ENCODE measurements at regions not wholly inside any gene's neighbourhood (a gene's known extent, or its start where the extent isn't known, plus 50 kb on each side); places are given as distances from the start of the nearest gene placed in this dataset.
"Not testable (repeated sequence)": the region's sequence is repeated elsewhere in the genome, so short reads cannot be mapped to it uniquely, and the experiment has no call there.

GRCh38 chr4:85113706-85114105 lies 147.2 kb upstream of the WDFY3 start:
- Histone ChIP-seq H3K4me1 (ENCODE audit: control insufficient read depth in 1 of 2, insufficient read depth in 2 of 2, low read length in 2 of 2) (no peaks in the 10 kb centered on the region), H3K36me3 (ENCODE audit: control insufficient read depth in 1 of 2, insufficient read depth in 2 of 2, low read length in 1 of 2) (no peaks in the 10 kb centered on the region), H3K4me3 (ENCODE audit: low read length in 2 of 2) (no peak overlapping the region), H3K9me3 (ENCODE audit: control insufficient read depth, low read length) (no peaks in the 10 kb centered on the region), H3K27me3 (ENCODE audit: control insufficient read depth in 1 of 2, insufficient read depth in 2 of 2, low read length in 1 of 2) (peaks cover 0 to 2% of the 10 kb centered on the region in 2 donors), H3K27ac (ENCODE audit: low read depth in 1 of 2, low read length in 2 of 2) (no peak overlapping the region)
- no peak for ATAC-seq (ENCODE audit: low FRiP score)
- 39 to 53% methylated on average over 3 of the region's 3 CpGs for WGBS, 2 donors
- no peak for DNase-seq
- intact Hi-C loops (cut with DNase I): no loop called here

DNA sequence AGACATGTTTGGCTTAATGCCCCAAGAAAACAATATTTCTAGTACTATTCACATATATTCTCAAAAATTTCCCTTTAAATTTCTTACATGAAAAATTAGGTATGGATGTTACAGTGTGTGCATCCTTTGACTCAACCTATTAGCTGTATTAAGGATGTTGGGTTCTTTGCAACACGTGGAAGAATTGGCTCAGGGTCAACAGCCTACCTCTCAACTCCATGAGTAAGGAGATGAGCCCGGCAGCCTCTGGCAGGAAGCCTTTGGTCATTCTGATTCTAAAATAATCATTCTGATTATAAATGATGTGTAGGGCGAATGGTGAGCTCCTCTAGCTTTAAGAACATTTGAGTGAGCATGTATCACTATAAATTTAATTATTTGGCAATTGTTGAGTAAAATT lies 148.0 kb upstream of the WDFY3 start:
- H3K9me3 ChIP-seq (ENCODE audit: control insufficient read depth, low read length): no peaks in the 10 kb centered on the region
- H3K27me3 ChIP-seq (ENCODE audit: control insufficient read depth in 1 of 2, insufficient read depth in 2 of 2, low read length in 1 of 2): peaks cover 0 to 2% of the 10 kb centered on the region in 2 donors
- 41 to 62% methylated on average over 3 of the region's 3 CpGs for whole genome bisulfite sequencing, 2 donors
- H3K4me3 ChIP-seq (ENCODE audit: low read length in 2 of 2): no peak overlapping the region
- no peak for DNase-seq
- intact Hi-C loops (cut with DNase I): no loop called here
- no peaks in the 10 kb centered on the region for H3K4me1 ChIP-seq (ENCODE audit: control insufficient read depth in 1 of 2, insufficient read depth in 2 of 2, low read length in 2 of 2)
- H3K36me3 ChIP-seq (ENCODE audit: control insufficient read depth in 1 of 2, insufficient read depth in 2 of 2, low read length in 1 of 2): no peaks in the 10 kb centered on the region
- ATAC-seq (ENCODE audit: low FRiP score): no peak
- H3K27ac ChIP-seq (ENCODE audit: low read depth in 1 of 2, low read length in 2 of 2): no peak overlapping the region

GRCh38 chr4:85116008-85116407 lies 149.5 kb upstream of the WDFY3 start:
- intact Hi-C loops (cut with DNase I): no loop called here
- H3K9me3 ChIP-seq (ENCODE audit: control insufficient read depth, low read length): no peaks in the 10 kb centered on the region
- ATAC-seq (ENCODE audit: low FRiP score) (no peak), DNase-seq (no peak)
- no peaks in the 10 kb centered on the region for H3K36me3 ChIP-seq (ENCODE audit: control insufficient read depth in 1 of 2, insufficient read depth in 2 of 2, low read length in 1 of 2)
- H3K27me3 ChIP-seq (ENCODE audit: control insufficient read depth in 1 of 2, insufficient read depth in 2 of 2, low read length in 1 of 2): peaks cover 0 to 2% of the 10 kb centered on the region in 2 donors
- no peak overlapping the region for H3K4me3 ChIP-seq (ENCODE audit: low read length in 2 of 2)
- no peaks in the 10 kb centered on the region for H3K4me1 ChIP-seq (ENCODE audit: control insufficient read depth in 1 of 2, insufficient read depth in 2 of 2, low read length in 2 of 2)
- H3K27ac ChIP-seq (ENCODE audit: low read depth in 1 of 2, low read length in 2 of 2): no peak overlapping the region

GRCh38 chr4:85125688-85126087 lies 159.2 kb upstream of the WDFY3 start:
- H3K4me1 ChIP-seq (ENCODE audit: control insufficient read depth in 1 of 2, insufficient read depth in 2 of 2, low read length in 2 of 2): no peaks in the 10 kb centered on the region
- H3K27me3 ChIP-seq (ENCODE audit: control insufficient read depth in 1 of 2, insufficient read depth in 2 of 2, low read length in 1 of 2): no peaks in the 10 kb centered on the region
- H3K27ac ChIP-seq (ENCODE audit: low read depth in 1 of 2, low read length in 2 of 2): no peak overlapping the region
- 26 to 30% methylated on average over 1 of the region's 1 CpG for WGBS, 2 donors
- intact Hi-C loops (cut with DNase I): no loop called here
- DNase-seq (no peak), ATAC-seq (ENCODE audit: low FRiP score) (no peak)
- H3K4me3 ChIP-seq (ENCODE audit: low read length in 2 of 2): no peak overlapping the region
- no peaks in the 10 kb centered on the region for H3K36me3 ChIP-seq (ENCODE audit: control insufficient read depth in 1 of 2, insufficient read depth in 2 of 2, low read length in 1 of 2)
- no peaks in the 10 kb centered on the region for H3K9me3 ChIP-seq (ENCODE audit: control insufficient read depth, low read length)

DNA sequence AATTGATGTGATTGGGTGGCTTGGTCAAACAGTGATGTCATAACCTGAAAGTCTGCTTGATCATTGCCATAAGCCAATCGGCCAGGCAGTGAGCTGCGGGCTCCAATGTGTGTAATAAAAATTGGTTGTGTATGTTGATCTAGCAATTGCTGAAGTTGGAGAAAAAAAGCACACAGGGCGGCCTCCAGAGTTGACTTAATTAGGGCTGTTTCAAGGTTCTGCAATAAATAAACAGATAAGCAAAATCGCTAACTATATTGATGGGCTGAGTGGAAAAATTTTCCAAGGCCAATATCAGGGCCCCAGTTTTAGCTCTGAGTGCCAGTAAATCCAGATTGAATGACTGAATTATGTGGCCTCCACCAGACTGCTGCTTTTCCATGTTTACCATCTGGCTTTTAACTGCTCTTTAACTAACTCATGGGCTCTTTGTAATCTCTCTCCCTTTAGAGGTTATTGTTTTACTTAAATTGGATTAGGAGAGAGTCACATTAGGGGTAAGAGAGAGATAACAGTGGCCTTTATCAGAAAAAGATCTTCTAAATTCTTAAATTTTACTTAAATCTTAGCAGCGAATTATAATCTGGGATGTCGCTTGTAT lies 160.6 kb upstream of the WDFY3 start:
- Histone ChIP-seq H3K4me1 (ENCODE audit: control insufficient read depth in 1 of 2, insufficient read depth in 2 of 2, low read length in 2 of 2) (no peaks in the 10 kb centered on the region), H3K27me3 (ENCODE audit: control insufficient read depth in 1 of 2, insufficient read depth in 2 of 2, low read length in 1 of 2) (no peaks in the 10 kb centered on the region), H3K9me3 (ENCODE audit: control insufficient read depth, low read length) (no peaks in the 10 kb centered on the region), H3K36me3 (ENCODE audit: control insufficient read depth in 1 of 2, insufficient read depth in 2 of 2, low read length in 1 of 2) (no peaks in the 10 kb centered on the region), H3K4me3 (ENCODE audit: low read length in 2 of 2) (no peak overlapping the region), H3K27ac (ENCODE audit: low read depth in 1 of 2, low read length in 2 of 2) (no peak overlapping the region)
- DNase-seq: no peak
- WGBS, 2 donors: 89 to 91% methylated on average over 6 of the region's 6 CpGs
- intact Hi-C loops (cut with DNase I): no loop called here
- no peak for ATAC-seq (ENCODE audit: low FRiP score)

DNA sequence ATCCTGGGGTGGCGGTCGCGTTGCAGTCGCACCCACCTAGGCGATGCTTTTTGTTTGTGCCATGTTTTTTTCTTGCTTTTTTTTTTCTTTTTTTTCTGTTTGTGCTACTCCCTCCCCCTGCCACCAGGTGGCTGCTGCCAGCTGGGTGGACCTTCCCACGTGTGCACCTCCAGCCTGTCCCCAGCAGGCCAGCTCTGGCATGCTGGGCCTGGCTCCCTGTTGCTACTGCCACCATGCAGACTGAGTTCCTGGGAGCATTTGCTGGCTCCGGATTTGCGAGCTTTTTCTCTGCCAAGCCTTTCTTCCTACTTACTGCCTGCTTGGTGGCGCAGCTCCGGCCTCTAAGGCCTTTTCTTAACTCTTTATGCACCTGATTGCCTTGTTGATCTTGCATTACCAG lies 161.2 kb upstream of the WDFY3 start:
- DNase-seq (no peak), ATAC-seq (ENCODE audit: low FRiP score) (no peak)
- H3K9me3 ChIP-seq (ENCODE audit: control insufficient read depth, low read length): no peaks in the 10 kb centered on the region
- no peaks in the 10 kb centered on the region for H3K4me1 ChIP-seq (ENCODE audit: control insufficient read depth in 1 of 2, insufficient read depth in 2 of 2, low read length in 2 of 2)
- no peak overlapping the region for H3K4me3 ChIP-seq (ENCODE audit: low read length in 2 of 2)
- 31 to 33% methylated on average over 10 of the region's 10 CpGs for WGBS, 2 donors
- H3K27ac ChIP-seq (ENCODE audit: low read depth in 1 of 2, low read length in 2 of 2): no peak overlapping the region
- H3K36me3 ChIP-seq (ENCODE audit: control insufficient read depth in 1 of 2, insufficient read depth in 2 of 2, low read length in 1 of 2): no peaks in the 10 kb centered on the region
- intact Hi-C loops (cut with DNase I): no loop called here
- no peaks in the 10 kb centered on the region for H3K27me3 ChIP-seq (ENCODE audit: control insufficient read depth in 1 of 2, insufficient read depth in 2 of 2, low read length in 1 of 2)

GRCh38 chr4:85128246-85129204 lies 162.0 kb upstream of the WDFY3 start:
- 40 to 45% methylated on average over 15 to 18 of the region's 18 CpGs for WGBS, 2 donors
- Histone ChIP-seq H3K36me3 (ENCODE audit: control insufficient read depth in 1 of 2, insufficient read depth in 2 of 2, low read length in 1 of 2) (no peaks in the 10 kb centered on the region), H3K9me3 (ENCODE audit: control insufficient read depth, low read length) (no peaks in the 10 kb centered on the region), H3K4me3 (ENCODE audit: low read length in 2 of 2) (no peak overlapping the region), H3K27me3 (ENCODE audit: control insufficient read depth in 1 of 2, insufficient read depth in 2 of 2, low read length in 1 of 2) (no peaks in the 10 kb centered on the region), H3K4me1 (ENCODE audit: control insufficient read depth in 1 of 2, insufficient read depth in 2 of 2, low read length in 2 of 2) (no peaks in the 10 kb centered on the region), H3K27ac (ENCODE audit: low read depth in 1 of 2, low read length in 2 of 2) (no peak overlapping the region)
- ATAC-seq (ENCODE audit: low FRiP score): no peak
- DNase-seq: no peak
- intact Hi-C loops (cut with DNase I): no loop called here

GRCh38 chr4:85129354-85130125 lies 163.1 kb upstream of the WDFY3 start:
- H3K36me3 ChIP-seq (ENCODE audit: control insufficient read depth in 1 of 2, insufficient read depth in 2 of 2, low read length in 1 of 2); H3K9me3 ChIP-seq (ENCODE audit: control insufficient read depth, low read length); H3K27me3 ChIP-seq (ENCODE audit: control insufficient read depth in 1 of 2, insufficient read depth in 2 of 2, low read length in 1 of 2); ATAC-seq (ENCODE audit: low FRiP score); H3K4me1 ChIP-seq (ENCODE audit: control insufficient read depth in 1 of 2, insufficient read depth in 2 of 2, low read length in 2 of 2); H3K27ac ChIP-seq (ENCODE audit: low read depth in 1 of 2, low read length in 2 of 2); intact Hi-C loops (cut with DNase I); DNase-seq; H3K4me3 ChIP-seq (ENCODE audit: low read length in 2 of 2): not testable (repeated sequence)
- WGBS, 2 donors: 46 to 47% methylated on average over 5 of the region's 5 CpGs
